ENCODE measurements at regions not wholly inside any gene's neighbourhood (a gene's known extent, or its start where the extent isn't known, plus 50 kb on each side); places are given as distances from the start of the nearest gene placed in this dataset.

DNA sequence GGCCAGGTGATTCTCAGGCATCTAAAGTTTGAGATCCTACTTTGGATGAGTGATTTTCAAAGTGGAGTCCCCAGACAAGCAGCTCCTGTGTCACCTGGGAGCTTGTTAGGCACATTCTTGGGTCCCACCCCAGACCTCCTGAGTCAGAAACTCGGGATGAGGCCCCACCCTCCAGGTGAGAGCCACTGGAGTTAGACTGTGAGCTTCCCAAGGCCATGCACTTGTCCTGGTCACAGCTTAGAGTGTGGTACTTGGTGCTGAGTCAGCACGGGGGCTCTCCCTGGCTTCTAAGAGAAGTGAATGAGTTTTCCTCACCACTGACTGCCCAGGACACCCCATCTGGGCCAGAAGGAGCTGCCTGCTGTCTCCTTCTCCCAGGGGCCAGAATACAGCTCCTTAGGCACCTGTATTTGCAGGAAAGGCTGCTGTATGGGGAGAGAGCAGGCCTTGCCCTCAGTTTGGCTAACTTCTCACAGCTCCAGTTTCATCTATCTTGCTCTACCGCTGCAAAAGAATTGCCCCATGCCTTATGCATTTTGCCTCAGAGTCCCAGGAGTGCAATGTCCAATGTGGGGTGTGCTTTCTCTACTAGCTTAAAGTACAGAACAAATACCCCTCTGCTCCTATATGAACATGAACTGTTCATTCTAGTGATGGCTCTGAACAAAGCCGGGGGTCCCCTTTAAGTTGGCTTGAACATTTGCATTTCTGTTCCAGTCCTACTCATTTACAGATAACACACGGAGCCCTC is 98.1 kb downstream of the PSMG1 start:
- Mint-ChIP-seq H3K4me1 (no peaks in the 10 kb centered on the region), H3K4me3 (no peak overlapping the region), H3K9me3 (no peaks in the 10 kb centered on the region), H3K27me3 (peaks cover 6 to 9% (median 9%) of the 10 kb centered on the region in 3 donors), H3K36me3 (no peaks in the 10 kb centered on the region), H3K27ac (no peak overlapping the region)
- no peak for DNase-seq
- ATAC-seq (ENCODE audit: low read depth in 2 of 2) = no peak

DNA sequence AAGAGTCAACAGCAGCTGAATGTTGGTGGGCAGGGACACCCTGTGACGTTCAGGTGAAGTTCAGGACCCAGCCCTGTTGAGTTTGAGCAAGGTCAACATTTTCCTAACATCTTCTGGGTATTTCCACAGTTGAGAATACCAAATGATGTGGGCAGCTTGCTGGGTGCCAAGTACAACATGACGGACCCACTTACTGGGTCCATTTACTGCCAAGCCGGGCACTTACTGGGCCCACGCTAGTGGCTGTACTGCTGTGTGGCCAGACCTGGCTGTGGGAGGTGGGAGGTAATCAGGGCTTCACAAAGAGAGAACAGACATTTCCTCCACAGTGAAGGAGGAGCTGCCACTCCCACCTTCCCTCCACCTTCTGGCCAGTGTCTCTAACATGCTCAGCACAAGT is 99.2 kb downstream of the PSMG1 start:
- Mint-ChIP-seq H3K4me1 (no peaks in the 10 kb centered on the region), H3K27ac (no peak overlapping the region), H3K27me3 (peaks cover 6 to 9% (median 9%) of the 10 kb centered on the region in 3 donors), H3K36me3 (no peaks in the 10 kb centered on the region), H3K4me3 (no peak overlapping the region), H3K9me3 (no peaks in the 10 kb centered on the region)
- no peak for DNase-seq
- ATAC-seq (ENCODE audit: low read depth in 2 of 2) = no peak

DNA sequence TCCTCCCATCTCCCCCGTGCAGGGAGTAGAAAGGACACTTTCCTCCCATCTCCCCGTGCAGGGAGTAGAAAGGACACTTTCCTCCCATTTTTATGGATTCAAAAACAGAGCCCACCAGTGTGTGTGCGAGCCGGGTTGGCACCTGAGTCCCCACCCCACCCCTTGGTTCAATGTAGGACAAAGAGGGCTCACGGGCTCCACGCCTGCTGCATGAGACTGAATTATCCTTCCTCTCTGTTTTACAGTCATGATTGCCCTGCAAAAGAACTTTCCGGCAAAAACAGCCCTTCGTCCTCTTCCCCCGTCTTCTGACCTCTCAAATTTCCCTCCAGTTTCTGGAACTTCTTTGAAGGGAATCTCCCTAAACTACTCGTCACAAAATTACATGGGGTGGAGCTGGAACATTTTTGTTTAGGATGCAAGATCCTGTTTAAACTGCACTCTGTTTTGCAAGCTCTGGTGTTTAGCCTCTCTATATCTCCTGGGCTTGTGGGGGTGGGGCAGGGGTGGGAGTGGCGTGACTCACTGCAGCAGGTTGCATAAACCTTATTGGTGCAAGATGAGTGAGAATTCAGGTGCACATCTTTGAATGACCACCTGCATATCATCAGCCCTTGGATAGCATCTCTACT is 99.8 kb downstream of the PSMG1 start:
- DNase-seq = no peak
- H3K4me1 Mint-ChIP-seq = no peaks in the 10 kb centered on the region
- no peaks in the 10 kb centered on the region for H3K9me3 Mint-ChIP-seq
- H3K27ac Mint-ChIP-seq = no peak overlapping the region
- H3K36me3 Mint-ChIP-seq = no peaks in the 10 kb centered on the region
- H3K27me3 Mint-ChIP-seq = peaks cover 6 to 9% (median 9%) of the 10 kb centered on the region in 3 donors
- H3K4me3 Mint-ChIP-seq = no peak overlapping the region
- no peak for ATAC-seq (ENCODE audit: low read depth in 2 of 2)

DNA sequence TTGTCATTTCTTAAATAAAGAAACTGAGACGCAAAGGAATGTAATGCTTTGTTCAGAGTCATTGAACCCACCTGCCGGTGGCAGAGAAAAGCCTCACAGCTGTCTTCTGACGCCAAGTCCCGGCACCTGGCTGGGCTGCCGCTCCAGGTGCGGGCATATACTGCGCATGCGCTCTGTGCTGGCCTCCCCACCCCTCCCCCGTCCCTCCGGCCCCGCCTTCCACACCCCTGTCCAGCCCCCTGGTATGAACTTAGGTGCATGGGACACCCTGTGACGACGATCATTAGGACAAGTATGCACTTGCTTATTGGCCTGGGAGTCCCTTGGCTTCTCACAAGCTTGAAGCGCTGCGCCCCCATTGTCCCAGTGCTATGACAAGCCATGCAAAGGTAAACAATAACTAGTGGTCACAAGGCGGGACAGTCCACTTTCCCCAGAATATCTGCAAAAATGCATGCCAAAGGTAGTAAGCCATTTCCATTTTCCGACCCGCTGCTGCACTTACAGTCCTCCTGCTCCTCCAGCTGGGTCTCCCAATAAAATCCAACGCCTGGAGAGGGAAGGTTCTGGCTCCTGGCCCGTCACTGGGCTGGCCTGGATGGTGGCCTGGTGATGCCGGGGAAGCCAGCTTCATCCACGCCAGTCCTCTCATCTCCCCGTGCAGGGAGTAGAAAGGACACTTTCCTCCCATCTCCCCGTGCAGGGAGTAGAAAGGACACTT is 100.4 kb downstream of the PSMG1 start:
- Mint-ChIP-seq H3K27me3 (peaks cover 6 to 9% (median 9%) of the 10 kb centered on the region in 3 donors), H3K36me3 (no peaks in the 10 kb centered on the region), H3K4me1 (no peaks in the 10 kb centered on the region), H3K4me3 (no peak overlapping the region), H3K27ac (peak overlapping the region in 1 of 6 donors; percentile 56), H3K9me3 (no peaks in the 10 kb centered on the region)
- DNase-seq (no peak), ATAC-seq (ENCODE audit: low read depth in 2 of 2) (no peak)

DNA sequence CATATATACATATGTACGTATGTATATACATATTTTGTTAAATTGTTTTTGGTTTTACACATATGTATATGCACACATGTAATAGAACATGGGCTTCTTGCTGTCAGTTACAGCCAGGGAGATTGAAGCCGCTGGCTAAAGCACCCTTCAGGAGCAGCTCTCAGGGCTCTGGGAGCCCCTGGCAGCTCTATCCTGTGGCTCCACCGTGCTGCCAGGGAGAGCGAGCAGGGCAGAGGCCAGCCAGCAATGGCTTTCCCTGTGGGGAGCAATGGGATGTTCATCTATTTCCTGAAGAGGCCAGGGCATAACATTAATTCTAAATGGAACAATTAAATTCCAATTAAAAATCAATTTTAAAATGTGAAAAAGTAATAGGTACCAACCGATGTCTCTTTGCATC is 102.9 kb downstream of the PSMG1 start:
- peaks cover 2 to 13% (median 6%) of the 10 kb centered on the region in 7 donors for H3K9me3 Mint-ChIP-seq
- peaks cover 0 to 4% (median 2%) of the 10 kb centered on the region in 3 donors for H3K27me3 Mint-ChIP-seq
- no peak for ATAC-seq (ENCODE audit: low read depth in 2 of 2)
- no peak for DNase-seq
- no peaks in the 10 kb centered on the region for H3K4me1 Mint-ChIP-seq
- H3K27ac Mint-ChIP-seq = no peak overlapping the region
- H3K36me3 Mint-ChIP-seq = no peaks in the 10 kb centered on the region
- no peak overlapping the region for H3K4me3 Mint-ChIP-seq

DNA sequence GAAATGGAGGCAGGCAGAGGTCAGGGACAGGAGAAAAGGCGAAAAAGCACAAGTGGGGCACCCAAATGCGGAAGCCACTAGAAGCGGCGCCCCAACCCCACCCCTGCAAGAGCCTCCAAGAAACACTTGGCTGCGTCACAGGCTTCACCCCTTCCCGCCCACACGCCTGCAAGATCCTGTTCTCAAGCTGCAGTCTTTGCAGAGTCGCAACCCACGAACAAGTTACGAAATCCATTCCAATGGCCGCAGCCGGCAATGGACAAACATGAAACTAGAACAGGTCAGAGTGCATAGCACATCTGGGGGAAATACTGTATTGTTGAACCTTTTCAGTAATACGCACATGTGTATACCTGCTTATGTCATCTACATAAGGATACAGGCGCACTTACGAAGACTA is 103.6 kb downstream of the PSMG1 start:
- H3K4me1 Mint-ChIP-seq = no peaks in the 10 kb centered on the region
- DNase-seq (no peak), ATAC-seq (ENCODE audit: low read depth in 2 of 2) (no peak)
- H3K36me3 Mint-ChIP-seq = peaks cover 0 to 6% of the 10 kb centered on the region in 2 donors
- no peak overlapping the region for H3K4me3 Mint-ChIP-seq
- H3K27ac Mint-ChIP-seq = no peak overlapping the region
- H3K9me3 Mint-ChIP-seq = peaks cover 4 to 20% (median 11%) of the 10 kb centered on the region in 7 donors
- peaks cover 0 to 4% (median 0%) of the 10 kb centered on the region in 3 donors for H3K27me3 Mint-ChIP-seq

DNA sequence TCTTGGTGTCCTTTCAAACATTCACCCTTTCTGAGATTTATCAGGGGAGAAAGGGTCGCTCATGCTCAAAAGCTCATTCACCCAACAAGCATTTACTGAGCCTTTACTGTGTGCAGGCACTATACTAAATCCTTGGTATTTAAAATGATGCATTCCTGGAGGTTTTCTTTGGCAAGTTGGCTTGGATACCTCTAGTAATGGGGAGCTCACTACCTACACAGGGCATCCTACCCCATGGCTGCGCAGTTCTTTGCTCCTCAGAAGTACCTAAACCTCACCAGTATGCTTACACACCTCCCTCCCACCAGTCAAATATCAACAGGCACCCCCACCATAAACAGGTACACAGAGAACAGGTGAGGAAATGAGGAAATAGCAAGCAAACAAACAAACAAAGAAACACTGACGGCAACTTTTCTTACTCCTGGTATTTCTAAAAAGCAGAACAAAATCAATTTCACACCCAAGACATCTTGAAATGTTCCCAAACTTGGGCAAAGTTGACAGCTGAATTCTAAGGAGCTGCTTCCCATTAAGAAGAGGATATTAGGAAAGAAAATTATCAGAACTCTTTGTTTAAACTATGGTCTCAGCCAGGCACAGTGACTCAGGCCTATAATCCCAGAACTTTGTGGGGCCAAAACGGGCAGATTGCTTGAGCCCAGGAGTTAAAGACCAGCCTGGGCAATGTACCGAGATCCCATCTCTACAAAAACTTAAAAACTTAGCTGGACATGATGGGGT is 104.8 kb downstream of the PSMG1 start:
- ATAC-seq (ENCODE audit: low read depth in 2 of 2) = no peak
- Mint-ChIP-seq H3K4me1 (no peaks in the 10 kb centered on the region), H3K36me3 (peaks cover 4 to 14% of the 10 kb centered on the region in 2 donors), H3K27me3 (peaks cover 0 to 2% (median 0%) of the 10 kb centered on the region in 3 donors), H3K4me3 (no peak overlapping the region), H3K27ac (no peak overlapping the region), H3K9me3 (peaks cover 6 to 27% (median 13%) of the 10 kb centered on the region in 7 donors)
- DNase-seq = no peak

DNA sequence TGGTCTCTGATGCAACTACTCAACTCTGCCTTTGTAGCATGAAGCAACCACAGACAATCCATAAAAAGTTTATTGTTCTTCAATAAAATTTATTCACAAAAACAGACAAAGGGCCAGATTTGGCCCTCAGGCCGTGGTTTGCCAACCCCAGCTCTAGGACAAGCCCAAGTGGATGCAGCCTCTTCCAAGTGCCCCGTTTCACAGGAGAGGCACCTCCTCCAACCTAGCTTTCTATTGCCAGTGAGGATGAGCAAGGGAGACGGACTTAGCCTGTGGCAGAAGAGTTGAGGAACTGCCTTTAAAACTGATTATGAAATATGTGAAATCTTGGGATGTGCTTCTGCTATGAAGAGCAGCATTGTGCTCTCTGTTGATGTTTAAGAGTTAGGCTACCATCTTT is 105.4 kb downstream of the PSMG1 start:
- Mint-ChIP-seq H3K9me3 (peaks cover 6 to 27% (median 13%) of the 10 kb centered on the region in 7 donors), H3K4me1 (no peaks in the 10 kb centered on the region), H3K27ac (no peak overlapping the region), H3K4me3 (no peak overlapping the region), H3K27me3 (no peaks in the 10 kb centered on the region), H3K36me3 (peaks cover 4 to 14% of the 10 kb centered on the region in 2 donors)
- no peak for DNase-seq
- ATAC-seq (ENCODE audit: low read depth in 2 of 2) = no peak

DNA sequence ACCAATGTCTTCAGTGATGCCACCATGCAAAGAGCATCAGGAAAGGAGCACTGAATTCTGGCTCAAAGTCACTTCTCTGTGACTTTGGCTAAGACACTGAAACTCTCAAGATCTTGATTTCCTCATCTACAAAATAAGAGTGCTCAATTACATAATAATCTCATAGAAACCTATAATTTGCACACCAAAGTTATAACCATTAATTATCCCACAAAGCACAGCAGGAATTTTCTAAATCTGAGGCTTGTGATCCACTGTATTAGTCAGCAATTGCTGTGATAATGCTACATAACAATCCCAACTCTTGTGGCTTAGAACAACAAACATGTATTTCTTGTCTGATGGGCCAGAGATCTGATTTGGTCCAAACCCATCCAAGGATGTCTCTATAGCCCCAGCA is 108.7 kb downstream of the PSMG1 start:
- H3K27ac Mint-ChIP-seq = no peak overlapping the region
- ATAC-seq (ENCODE audit: low read depth in 2 of 2) (no peak), DNase-seq (no peak)
- no peaks in the 10 kb centered on the region for H3K4me1 Mint-ChIP-seq
- no peaks in the 10 kb centered on the region for H3K27me3 Mint-ChIP-seq
- H3K4me3 Mint-ChIP-seq = no peak overlapping the region
- H3K9me3 Mint-ChIP-seq = peaks cover 6 to 27% (median 13%) of the 10 kb centered on the region in 7 donors
- H3K36me3 Mint-ChIP-seq = peaks cover 4 to 14% of the 10 kb centered on the region in 2 donors

DNA sequence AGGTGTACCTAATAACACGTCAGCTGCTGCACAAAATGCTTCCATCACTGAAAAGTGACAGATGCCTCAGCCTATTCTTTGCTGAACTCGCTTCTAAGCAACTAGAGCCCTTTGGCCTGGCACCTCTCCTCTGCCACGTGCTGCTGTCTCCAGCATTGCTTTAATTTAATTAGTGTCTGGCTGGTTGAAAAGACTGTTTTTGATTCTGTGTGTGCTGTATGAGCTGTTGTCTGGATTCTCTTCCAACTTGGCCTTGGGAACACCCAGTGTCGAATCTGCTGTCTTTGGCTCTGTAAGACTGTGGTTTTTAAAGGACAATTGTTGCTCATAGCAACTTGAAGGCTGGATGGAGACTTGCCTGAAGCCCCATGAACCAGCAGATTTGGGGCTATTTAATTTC is 109.5 kb downstream of the PSMG1 start:
- ATAC-seq (ENCODE audit: low read depth in 2 of 2) (no peak), DNase-seq (no peak)
- H3K36me3 Mint-ChIP-seq = peaks cover 4 to 14% of the 10 kb centered on the region in 2 donors
- no peak overlapping the region for H3K27ac Mint-ChIP-seq
- no peak overlapping the region for H3K4me3 Mint-ChIP-seq
- no peaks in the 10 kb centered on the region for H3K27me3 Mint-ChIP-seq
- H3K9me3 Mint-ChIP-seq = peaks cover 6 to 30% (median 13%) of the 10 kb centered on the region in 7 donors
- H3K4me1 Mint-ChIP-seq = no peaks in the 10 kb centered on the region

DNA sequence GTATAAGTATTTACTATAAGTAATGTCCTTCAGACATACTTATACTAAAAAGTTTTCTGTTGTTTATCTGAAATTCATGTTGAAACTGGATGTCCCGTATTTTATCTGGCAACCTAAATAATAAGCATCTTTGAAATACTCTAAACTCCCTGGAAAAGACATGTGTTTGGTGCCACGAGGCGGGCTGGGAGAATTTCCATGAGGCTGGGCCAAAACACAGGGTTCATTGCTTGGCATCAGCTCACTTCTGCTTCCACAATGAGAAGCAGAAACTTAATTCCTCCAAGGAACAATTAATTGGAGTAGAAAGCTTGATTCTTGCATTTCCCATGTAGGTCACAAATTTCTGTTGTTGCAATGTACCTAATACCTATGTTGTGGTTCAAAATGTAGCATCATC is 110.2 kb downstream of the PSMG1 start:
- H3K9me3 Mint-ChIP-seq = peaks cover 6 to 36% (median 13%) of the 10 kb centered on the region in 7 donors
- H3K4me1 Mint-ChIP-seq = no peaks in the 10 kb centered on the region
- no peaks in the 10 kb centered on the region for H3K27me3 Mint-ChIP-seq
- DNase-seq (no peak), ATAC-seq (ENCODE audit: low read depth in 2 of 2) (no peak)
- H3K36me3 Mint-ChIP-seq = peaks cover 4 to 14% of the 10 kb centered on the region in 2 donors
- H3K4me3 Mint-ChIP-seq = no peak overlapping the region
- no peak overlapping the region for H3K27ac Mint-ChIP-seq

DNA sequence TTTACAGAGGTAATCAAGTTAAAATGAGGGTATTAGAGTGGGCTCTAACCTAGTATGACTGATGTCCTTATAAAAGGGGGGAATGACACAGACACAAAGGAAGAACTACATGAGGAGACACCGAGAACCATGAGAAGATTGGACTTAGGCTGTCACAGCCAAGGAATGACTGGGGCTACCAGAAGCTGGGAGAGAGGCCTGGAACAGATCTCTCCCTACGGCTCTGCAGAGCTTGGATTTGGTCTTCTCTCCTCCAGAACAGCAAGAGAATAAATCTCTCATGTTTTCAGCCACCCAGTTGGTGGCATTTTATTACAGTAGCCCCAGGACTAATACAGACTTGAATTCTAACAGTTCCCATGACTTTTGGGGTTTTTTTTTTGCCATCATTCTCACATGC is 110.8 kb downstream of the PSMG1 start:
- H3K4me1 Mint-ChIP-seq = no peaks in the 10 kb centered on the region
- H3K4me3 Mint-ChIP-seq = no peak overlapping the region
- H3K27ac Mint-ChIP-seq = peak overlapping the region in 1 of 6 donors; percentile 10
- H3K27me3 Mint-ChIP-seq = no peaks in the 10 kb centered on the region
- H3K36me3 Mint-ChIP-seq = peaks cover 4 to 14% of the 10 kb centered on the region in 2 donors
- ATAC-seq (ENCODE audit: low read depth in 2 of 2) (no peak), DNase-seq (no peak)
- peaks cover 6 to 36% (median 13%) of the 10 kb centered on the region in 7 donors for H3K9me3 Mint-ChIP-seq

DNA sequence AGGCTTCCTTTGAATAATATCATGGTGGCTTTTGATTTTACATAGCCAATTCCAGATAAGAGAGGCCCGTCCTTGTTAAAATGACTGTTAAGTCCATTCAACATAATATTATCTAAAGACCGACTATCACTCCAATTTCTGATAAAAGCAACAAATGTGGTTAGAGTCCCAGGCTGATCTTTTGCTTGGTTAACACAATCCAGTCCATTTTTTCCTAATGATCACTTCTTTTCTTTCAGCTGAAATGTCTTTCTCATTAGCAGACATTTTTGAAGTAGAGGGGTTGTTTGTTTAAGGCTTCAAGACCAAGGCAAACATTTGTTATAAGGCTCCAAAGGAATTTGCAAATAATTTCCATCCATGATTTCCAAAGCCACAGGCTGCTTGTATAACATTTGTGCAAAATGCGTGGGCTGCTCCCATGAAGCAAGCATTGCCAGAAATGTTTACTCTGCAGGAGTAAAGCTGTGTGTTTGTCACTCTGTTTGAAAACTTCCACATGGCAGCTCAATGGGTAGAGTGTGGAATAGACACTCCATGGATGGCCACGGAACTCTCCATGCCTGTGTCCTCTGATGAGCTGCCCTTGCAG is 111.5 kb downstream of the PSMG1 start:
- H3K4me1 Mint-ChIP-seq = no peaks in the 10 kb centered on the region
- peaks cover 6 to 35% (median 13%) of the 10 kb centered on the region in 7 donors for H3K9me3 Mint-ChIP-seq
- ATAC-seq (ENCODE audit: low read depth in 2 of 2) (no peak), DNase-seq (no peak)
- H3K27ac Mint-ChIP-seq = no peak overlapping the region
- H3K27me3 Mint-ChIP-seq = no peaks in the 10 kb centered on the region
- H3K4me3 Mint-ChIP-seq = no peak overlapping the region
- peaks cover 4 to 14% of the 10 kb centered on the region in 2 donors for H3K36me3 Mint-ChIP-seq

All from naive B cell (primary cell).